ENCODE measurements at regions not wholly inside any gene's neighbourhood (a gene's known extent, or its start where the extent isn't known, plus 50 kb on each side); places are given as distances from the start of the nearest gene placed in this dataset.

- H3K4me3 ChIP-seq (ENCODE audit: low read depth, low read length) = no peak overlapping the region
- no peak for DNase-seq (ENCODE audit: low read depth)
These were observed 416.0 kb upstream of the SPTLC3 start for GRCh38 chr20:12592756-12593155.

GRCh38 chr20:12593342-12593873, 415.4 kb upstream of the SPTLC3 start:
- no peak for DNase-seq (ENCODE audit: low read depth)
- no peak overlapping the region for H3K4me3 ChIP-seq (ENCODE audit: low read depth, low read length)

- DNase-seq (ENCODE audit: low read depth) = no peak
- H3K4me3 ChIP-seq (ENCODE audit: low read depth, low read length) = no peak overlapping the region
These were observed 414.2 kb upstream of the SPTLC3 start for GRCh38 chr20:12594410-12595088.

- H3K4me3 ChIP-seq (ENCODE audit: low read depth, low read length) = no peak overlapping the region
- no peak for DNase-seq (ENCODE audit: low read depth)
These were observed 412.9 kb upstream of the SPTLC3 start for GRCh38 chr20:12595841-12596240.

GRCh38 chr20:12596863-12597262, 411.9 kb upstream of the SPTLC3 start:
- no peak overlapping the region for H3K4me3 ChIP-seq (ENCODE audit: low read depth, low read length)
- DNase-seq (ENCODE audit: low read depth) = no peak

GRCh38 chr20:12597551-12597950, 411.2 kb upstream of the SPTLC3 start:
- DNase-seq (ENCODE audit: low read depth) = no peak
- no peak overlapping the region for H3K4me3 ChIP-seq (ENCODE audit: low read depth, low read length)

DNA sequence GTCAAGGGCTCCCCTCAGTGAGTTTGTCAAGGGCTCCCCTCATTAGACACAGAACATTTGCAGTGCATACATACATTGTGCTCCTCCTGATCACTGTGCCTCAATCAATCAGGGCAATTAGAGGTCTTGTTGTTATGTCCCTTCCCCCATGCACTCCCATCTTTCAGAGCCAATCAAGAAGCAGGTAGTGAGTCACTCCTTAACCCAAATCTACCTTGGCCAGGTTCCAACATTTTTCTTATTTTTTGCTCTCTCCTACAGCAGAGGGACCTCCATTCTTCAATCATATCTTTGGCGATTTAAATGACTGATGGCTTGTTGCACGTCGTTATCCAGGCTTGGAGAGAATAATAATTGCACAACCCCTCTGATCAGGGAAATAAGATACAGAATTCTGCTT, 409.9 kb upstream of the SPTLC3 start:
- no peak for DNase-seq (ENCODE audit: low read depth)
- H3K4me3 ChIP-seq (ENCODE audit: low read depth, low read length) = no peak overlapping the region

DNA sequence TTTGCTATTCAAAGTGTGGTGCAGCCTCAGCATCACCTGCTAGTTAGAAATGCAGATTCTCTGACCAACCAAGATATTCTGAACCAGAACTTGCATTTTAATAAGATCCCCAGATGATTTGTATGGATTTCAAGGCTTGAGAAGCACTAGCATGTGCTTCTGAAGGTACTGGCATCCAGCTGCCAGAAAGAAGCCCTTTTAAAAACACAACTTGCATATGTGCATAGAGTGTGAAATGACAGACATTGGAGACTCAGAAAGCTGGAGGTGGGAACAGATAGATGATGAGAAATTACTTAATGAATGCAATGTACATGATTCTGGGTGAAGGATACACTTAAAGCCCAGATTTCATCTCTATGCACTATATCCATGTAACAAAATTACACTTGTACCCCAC, 409.3 kb upstream of the SPTLC3 start:
- DNase-seq (ENCODE audit: low read depth) = no peak

DNA sequence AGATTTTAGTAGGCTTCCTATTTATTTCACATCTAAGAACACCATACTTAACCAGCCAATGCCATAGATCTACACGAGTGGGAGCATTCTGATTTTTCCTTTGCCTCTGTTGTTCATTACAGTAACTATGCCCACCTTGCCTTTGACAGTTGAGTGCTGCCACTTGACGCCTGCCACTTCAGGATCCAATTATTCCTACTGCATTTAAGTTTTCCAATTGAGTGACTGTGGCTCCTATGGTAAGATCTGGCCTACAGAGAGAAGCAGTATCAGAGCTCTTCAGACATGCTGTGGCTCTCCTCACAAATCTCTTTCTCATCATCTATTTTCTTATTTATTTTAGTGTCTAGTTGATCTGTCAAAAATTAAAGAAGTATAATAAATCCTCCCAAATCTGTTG, 403.0 kb upstream of the SPTLC3 start:
- no peak overlapping the region for H3K4me3 ChIP-seq (ENCODE audit: low read depth, low read length)

More for the DNA sequence above, 409.3 kb upstream of the SPTLC3 start:
- H3K4me3 ChIP-seq (ENCODE audit: low read depth, low read length) = no peak overlapping the region

DNA sequence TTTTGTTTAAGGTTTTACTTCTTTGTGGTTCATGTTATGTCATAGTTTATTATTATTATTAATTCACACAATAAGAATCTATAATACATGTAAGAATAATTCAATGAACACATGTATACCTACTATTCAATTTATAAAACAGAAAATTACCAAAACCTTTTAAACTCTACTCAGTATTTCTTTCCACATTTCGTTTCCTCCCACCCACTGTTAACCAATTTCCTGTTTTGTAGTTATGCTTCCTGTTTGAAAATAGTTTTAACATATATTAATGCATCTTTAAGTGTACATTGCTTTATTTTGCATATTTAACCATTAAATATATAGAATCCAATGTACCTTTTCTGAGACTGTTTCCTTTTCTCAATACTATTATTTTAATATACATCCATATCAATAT, 397.9 kb upstream of the SPTLC3 start:
- no peak for DNase-seq (ENCODE audit: low read depth)
- H3K4me3 ChIP-seq (ENCODE audit: low read depth, low read length) = no peak overlapping the region

More for the DNA sequence above, 403.0 kb upstream of the SPTLC3 start:
- no peak for DNase-seq (ENCODE audit: low read depth)

DNA sequence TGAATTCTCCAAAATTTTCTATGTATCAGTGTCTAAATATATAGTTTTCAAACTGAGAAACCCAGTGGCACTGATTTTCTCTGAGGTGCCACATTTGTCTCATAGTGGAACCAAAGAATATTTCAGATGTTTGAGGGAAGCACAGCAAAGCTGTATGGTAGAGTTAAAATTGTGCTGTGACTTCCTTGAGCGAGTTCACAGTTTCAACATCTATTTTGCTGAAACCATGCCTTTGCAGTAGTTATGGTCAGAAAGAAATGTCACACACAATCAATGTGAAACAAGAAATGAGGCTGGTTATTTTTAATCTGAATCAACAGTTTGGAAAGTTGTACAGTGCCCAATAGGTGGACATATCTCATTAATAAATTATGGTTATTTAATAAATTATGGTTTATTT, 394.0 kb upstream of the SPTLC3 start:
- DNase-seq (ENCODE audit: low read depth) = no peak
- no peak overlapping the region for H3K4me3 ChIP-seq (ENCODE audit: low read depth, low read length)

DNA sequence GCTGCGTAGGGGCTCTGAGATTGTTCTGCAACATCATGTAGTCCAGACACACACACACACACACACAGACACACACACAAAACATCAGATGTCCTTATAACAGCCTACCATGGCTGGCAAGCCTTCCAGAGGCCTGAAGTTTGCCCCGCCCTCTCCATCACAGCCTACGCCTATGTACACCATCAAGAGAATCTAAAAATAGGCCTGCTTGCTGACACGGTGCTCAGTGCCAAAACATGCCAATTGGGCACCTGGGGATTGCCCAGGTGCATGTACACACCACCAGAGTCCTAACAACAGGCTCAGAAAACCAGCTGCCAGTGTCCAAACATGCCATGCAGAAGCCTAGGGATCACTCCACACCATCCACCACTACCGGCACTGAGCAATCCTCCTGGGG, 391.7 kb upstream of the SPTLC3 start:
- no peak for DNase-seq (ENCODE audit: low read depth)
- H3K4me3 ChIP-seq (ENCODE audit: low read depth, low read length) = no peak overlapping the region

DNA sequence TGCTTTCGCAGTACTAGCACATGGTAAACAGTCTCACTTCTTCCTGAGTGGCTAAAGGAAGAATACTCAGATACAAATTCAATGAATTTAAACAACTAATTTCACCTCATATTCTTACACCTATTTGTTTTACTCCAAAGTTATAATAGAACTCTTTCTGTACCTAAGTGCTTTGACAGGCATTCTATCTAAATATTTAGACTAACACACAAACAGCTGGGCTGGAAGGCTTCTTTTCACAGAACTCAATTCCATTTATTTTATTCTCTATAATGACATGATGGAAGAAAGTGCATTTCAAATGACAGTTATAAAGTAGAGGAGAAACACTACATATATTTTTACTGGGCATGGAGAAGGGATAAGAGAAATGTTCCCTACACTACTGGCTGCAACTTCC, 384.9 kb upstream of the SPTLC3 start:
- DNase-seq (ENCODE audit: low read depth) = no peak

DNA sequence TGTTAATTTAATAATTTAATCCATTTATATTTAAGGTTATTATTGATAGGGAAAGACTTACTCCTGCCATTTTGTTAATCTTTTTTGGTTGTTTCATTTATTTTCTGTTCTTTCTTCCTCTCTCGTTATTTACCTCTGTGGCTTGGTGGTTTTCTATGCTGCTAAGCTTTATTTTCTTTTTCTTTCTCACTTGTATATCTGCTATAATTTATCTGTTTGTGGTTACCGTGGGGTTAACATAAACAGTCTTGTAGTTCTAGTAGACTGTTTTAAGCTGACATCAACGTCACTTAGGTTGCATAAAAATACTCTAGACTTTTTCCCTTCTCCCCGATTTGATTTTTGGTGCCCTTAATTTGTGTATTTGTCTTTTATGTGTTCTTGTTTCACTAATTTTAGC, 381.3 kb upstream of the SPTLC3 start:
- no peak overlapping the region for H3K4me3 ChIP-seq (ENCODE audit: low read depth, low read length)
- DNase-seq (ENCODE audit: low read depth) = no peak

More for the DNA sequence above, 384.9 kb upstream of the SPTLC3 start:
- H3K4me3 ChIP-seq (ENCODE audit: low read depth, low read length) = no peak overlapping the region

- no peak overlapping the region for H3K4me3 ChIP-seq (ENCODE audit: low read depth, low read length)
- DNase-seq (ENCODE audit: low read depth) = no peak
These were observed 370.0 kb upstream of the SPTLC3 start for GRCh38 chr20:12638633-12639312.

DNA sequence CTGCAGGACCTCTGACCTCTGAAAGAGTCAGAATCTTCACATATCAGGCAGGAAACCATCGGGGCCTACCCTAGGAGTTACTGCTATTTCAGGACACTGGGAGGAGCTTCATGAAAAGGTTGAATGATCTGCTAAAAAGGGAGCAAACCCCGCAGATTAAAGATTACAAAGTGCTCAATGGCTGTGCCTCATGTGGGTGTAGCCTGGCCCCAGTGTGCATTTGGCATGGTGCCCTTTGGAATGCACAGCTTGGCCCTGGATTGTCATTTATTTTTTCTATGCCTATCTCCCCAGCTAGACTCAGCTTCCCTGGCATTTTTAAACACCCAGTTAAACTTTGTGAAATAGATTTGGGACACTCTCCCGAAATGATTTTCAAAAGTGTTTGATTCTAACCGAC, 368.5 kb upstream of the SPTLC3 start:
- DNase-seq (ENCODE audit: low read depth) = no peak
- no peak overlapping the region for H3K4me3 ChIP-seq (ENCODE audit: low read depth, low read length)

DNA sequence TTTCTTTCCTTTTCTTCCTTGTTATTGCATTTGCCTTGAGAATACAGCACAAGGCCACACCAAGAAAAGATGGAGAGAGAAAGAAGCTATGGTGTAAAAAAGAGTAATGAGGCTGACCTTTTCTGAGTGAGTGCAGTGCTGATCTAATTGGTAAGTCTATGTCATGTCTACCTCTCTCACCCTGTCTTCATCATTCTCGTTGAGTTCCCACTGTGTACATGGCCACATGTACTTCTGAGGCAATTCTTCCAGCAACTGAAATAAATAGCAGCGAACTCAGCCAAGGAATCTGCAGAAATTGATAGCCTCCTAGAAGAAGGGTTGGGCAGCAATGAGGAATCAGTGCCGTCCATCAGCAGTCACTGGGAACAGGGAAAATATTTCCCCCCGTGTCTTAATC, 367.2 kb upstream of the SPTLC3 start:
- no peak for DNase-seq (ENCODE audit: low read depth)
- no peak overlapping the region for H3K4me3 ChIP-seq (ENCODE audit: low read depth, low read length)

DNA sequence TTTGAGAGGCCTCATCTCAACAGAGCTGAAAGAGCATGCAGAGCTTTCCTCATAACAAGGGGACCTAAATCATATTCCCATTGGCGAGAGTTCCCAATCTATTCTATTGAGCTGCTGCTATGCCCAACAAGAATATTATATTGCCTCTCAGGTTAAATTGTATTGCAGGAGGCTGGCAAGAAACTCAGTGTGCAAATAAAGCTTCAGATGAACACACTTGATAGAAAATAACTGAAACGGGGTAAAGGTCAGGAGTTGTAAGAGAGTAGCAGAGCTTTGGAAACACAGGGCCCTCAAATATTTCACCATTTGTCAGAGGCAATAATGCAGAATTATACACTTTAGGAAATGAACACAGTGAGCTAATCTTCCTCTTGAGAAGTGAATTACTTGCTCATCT, 364.3 kb upstream of the SPTLC3 start:
- no peak overlapping the region for H3K4me3 ChIP-seq (ENCODE audit: low read depth, low read length)
- no peak for DNase-seq (ENCODE audit: low read depth)

DNA sequence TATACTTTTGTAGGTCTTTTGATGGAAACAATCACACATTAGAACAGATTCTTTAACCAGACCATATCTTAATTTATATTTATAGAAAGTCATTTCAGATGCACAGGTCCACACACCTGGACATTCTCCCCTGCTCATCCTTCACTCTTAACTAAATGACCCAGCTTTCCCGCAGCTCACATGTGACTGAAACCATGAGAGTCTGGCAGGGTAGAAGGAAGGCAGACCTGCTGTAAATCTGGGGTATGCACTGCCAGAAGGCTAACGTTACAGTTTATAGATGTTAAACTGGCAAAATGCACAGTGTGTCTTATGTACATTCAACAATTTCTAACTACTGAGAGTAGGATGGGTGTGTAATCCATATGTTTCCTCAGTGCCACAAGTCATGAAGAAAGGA, 359.5 kb upstream of the SPTLC3 start:
- no peak for DNase-seq (ENCODE audit: low read depth)
- H3K4me3 ChIP-seq (ENCODE audit: low read depth, low read length) = no peak overlapping the region

DNA sequence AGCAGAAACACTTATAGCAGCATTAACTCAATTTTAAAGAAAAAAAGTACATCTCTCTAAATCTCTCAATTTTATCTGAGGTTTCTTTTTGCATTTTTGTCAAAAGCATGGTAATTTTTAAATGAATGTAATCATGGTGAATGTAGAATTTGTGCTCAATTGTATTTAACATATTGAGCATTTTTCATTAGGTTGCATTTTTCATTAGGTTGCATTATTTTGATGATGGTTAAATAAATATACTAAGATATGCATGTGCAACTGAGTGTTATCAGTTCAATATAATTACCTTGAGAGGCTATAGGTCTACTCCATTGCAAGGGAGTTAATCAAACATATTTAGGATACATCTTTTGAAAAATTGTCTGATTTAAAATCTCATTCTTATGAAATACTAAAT, 355.1 kb upstream of the SPTLC3 start:
- no peak overlapping the region for H3K4me3 ChIP-seq (ENCODE audit: low read depth, low read length)
- DNase-seq (ENCODE audit: low read depth) = no peak

DNA sequence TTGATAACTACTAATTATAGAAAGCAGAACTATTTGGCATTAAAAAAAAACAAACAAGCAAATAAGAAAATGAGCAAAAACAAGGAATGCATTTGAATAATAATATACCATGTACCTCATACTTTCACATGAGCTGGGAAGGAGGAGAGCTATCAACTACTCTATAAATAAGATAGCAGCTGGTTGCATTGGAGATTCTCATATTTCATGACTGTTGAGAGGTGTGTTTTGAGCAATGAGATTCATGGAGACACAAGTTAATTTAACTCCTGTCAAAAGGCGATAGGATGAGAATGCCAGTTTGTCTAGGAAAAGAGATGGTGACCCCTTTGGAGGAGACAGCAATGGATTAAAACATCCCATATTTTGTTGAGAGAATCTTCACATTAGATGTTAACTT, 348.8 kb upstream of the SPTLC3 start:
- DNase-seq (ENCODE audit: low read depth) = no peak
- no peak overlapping the region for H3K4me3 ChIP-seq (ENCODE audit: low read depth, low read length)

All from skeletal muscle cell (primary cell).